Endothelial cell of umbilical vein (primary cell): ENCODE measurements at regions not wholly inside any gene's neighbourhood (a gene's known extent, or its start where the extent isn't known, plus 50 kb on each side); places are given as distances from the start of the nearest gene placed in this dataset.

ENCODE experiments used
- BruUV-seq: library from RNA; stranded (reverse); fragments of 400-500 nt; replicated peaks from 2 replicates; lab custom pipeline; 2021; lab: Mats Ljungman, UMichigan
- CTCF ChIA-PET: fragments of 300-600, 350-600 bp; sonication (Branson Sonifier 250); formaldehyde crosslinking; loops from one replicate; lab custom pipeline; 2021; ENCODE audit warnings: antibody characterized with exemption, inconsistent platforms; lab: Charles Lee
- POLR2A ChIA-PET: fragments of 300-600, 350-600 bp; sonication (Branson Sonifier 250); formaldehyde crosslinking; loops from one replicate; lab custom pipeline; 2021; ENCODE audit warnings: antibody characterized with exemption, inconsistent platforms; lab: Charles Lee
- DNase-seq: peaks from one replicate; pipeline ENCODE4 v3.0.0-alpha.2; 2011; ENCODE audit warnings: low read depth, low spot score
- FAIRE-seq: peaks from 2 replicates; lab custom pipeline; 2011; peaks lifted over from hg19 to GRCh38; lab: Jason Lieb, UNC
- H2AFZ ChIP-seq: 2 replicates; pipeline ENCODE4 v1.6.0; 2012; ENCODE audit warnings: low read depth, low read length, control low read depth, inconsistent platforms
- H3K27ac ChIP-seq: 2 replicates; pipeline ENCODE4 v1.5.1; 2011; ENCODE audit warnings: low read depth, mild to moderate bottlenecking, control low read depth, low read length, moderate library complexity; ENCODE audit not compliant: insufficient read depth
- H3K27me3 ChIP-seq, 2 experiments: 2 replicates each; pipeline versions ENCODE4 v1.6.0 to v1.6.1; 2011; ENCODE audit warnings: low read length in 2 of 2, mixed read lengths in 1 of 2; ENCODE audit not compliant: control insufficient read depth in 2 of 2, insufficient read depth in 2 of 2
- H3K36me3 ChIP-seq, 2 experiments: 2 replicates in 1 of 2; 3 replicates in 1 of 2; pipeline ENCODE4 v1.5.1; 2011; ENCODE audit warnings: low read length in 2 of 2, mild to moderate bottlenecking in 1 of 2, moderate library complexity in 1 of 2; ENCODE audit not compliant: control insufficient read depth in 2 of 2, insufficient read depth in 2 of 2; ENCODE audit errors: extremely low read depth in 1 of 2
- H3K4me1 ChIP-seq: 3 replicates; pipeline ENCODE4 v1.5.1; 2011; ENCODE audit warnings: mild to moderate bottlenecking, low read length; ENCODE audit not compliant: control insufficient read depth, insufficient read depth; ENCODE audit errors: extremely low read depth
- H3K4me2 ChIP-seq: 2 replicates; pipeline ENCODE4 v1.6.1; 2011; ENCODE audit warnings: low read length, control low read depth, mixed read lengths; ENCODE audit not compliant: insufficient read depth
- H3K4me3 ChIP-seq, 3 experiments: fragments of 200-600 bp in 1 of 3; sonication (generic), shearing (Covaris generic) in 1 of 3; replicated peaks in 1 of 3; 2 replicates each; pipeline ENCODE4 v1.5.1; 2011 to 2016; ENCODE audit warnings: control low read depth in 3 of 3, low read length in 3 of 3, mild to moderate bottlenecking in 2 of 3, inconsistent platforms in 1 of 3, low read depth in 1 of 3, moderate library complexity in 1 of 3; ENCODE audit not compliant: insufficient read depth in 1 of 3
- H3K79me2 ChIP-seq: 2 replicates; pipeline ENCODE4 v1.6.0; 2012; ENCODE audit warnings: low read length, inconsistent platforms; ENCODE audit not compliant: control insufficient read depth, insufficient read depth
- H3K9ac ChIP-seq: replicated peaks from 2 replicates; pipeline ENCODE3; 2011; ENCODE audit warnings: low read length, control low read depth; ENCODE audit not compliant: insufficient read depth; ENCODE audit errors: extremely low read depth
- H3K9me1 ChIP-seq: replicated peaks from 3 replicates; pipeline ENCODE4 v1.6.0; 2011; ENCODE audit warnings: mild to moderate bottlenecking, low read length; ENCODE audit not compliant: control insufficient read depth, insufficient read depth; ENCODE audit errors: extremely low read depth
- H3K9me3 ChIP-seq: replicated peaks from 2 replicates; pipeline ENCODE4 v1.5.1; 2012; ENCODE audit warnings: low read length, inconsistent platforms; ENCODE audit not compliant: control insufficient read depth, insufficient read depth
- H4K20me1 ChIP-seq: replicated peaks from 2 replicates; pipeline ENCODE3; 2011; ENCODE audit warnings: mild to moderate bottlenecking, low read length; ENCODE audit not compliant: control insufficient read depth, insufficient read depth; ENCODE audit errors: extremely low read depth
- CTCF ChIP-seq, 2 donors: IDR thresholded peaks; 1 replicate in 1 of 2; 2 replicates in 1 of 2; pipeline ENCODE4 v1.5.1; 2011; ENCODE audit warnings: low read length in 2 of 2, mild to moderate bottlenecking in 2 of 2, moderate library complexity in 2 of 2, control low read depth in 1 of 2, inconsistent platforms in 1 of 2, low read depth in 1 of 2; ENCODE audit not compliant: insufficient read depth in 1 of 2; ENCODE audit errors: extremely low read depth in 1 of 2
- EZH2 ChIP-seq: IDR thresholded peaks from 2 replicates; pipeline ENCODE4 v1.6.1; 2012; ENCODE audit warnings: borderline replicate concordance, low read depth, mild to moderate bottlenecking, moderate library complexity, low read length, inconsistent platforms; ENCODE audit not compliant: severe bottlenecking
- FOS ChIP-seq: IDR thresholded peaks from 2 replicates; pipeline ENCODE4 v1.6.1; 2011; ENCODE audit warnings: mild to moderate bottlenecking, low read length, moderate library complexity, borderline replicate concordance; ENCODE audit not compliant: insufficient read depth
- GATA2 ChIP-seq: IDR thresholded peaks from 2 replicates; pipeline ENCODE4 v1.7.0; 2011; ENCODE audit warnings: low read depth, mild to moderate bottlenecking, moderate library complexity, mixed read lengths, low read length; ENCODE audit not compliant: insufficient read length, insufficient read depth
- JUN ChIP-seq: IDR thresholded peaks from 2 replicates; pipeline ENCODE4 v1.6.1; 2011; ENCODE audit warnings: borderline replicate concordance, low read depth; ENCODE audit not compliant: insufficient read length, insufficient read depth
- MAX ChIP-seq: IDR thresholded peaks from 2 replicates; pipeline ENCODE4 v1.6.1; 2011; ENCODE audit not compliant: insufficient read depth, insufficient read length
- MYC ChIP-seq: IDR thresholded peaks from one replicate; pipeline ENCODE4 v1.6.1; 2011; ENCODE audit warnings: mild to moderate bottlenecking, low read depth, low read length
- POLR2A ChIP-seq: IDR thresholded peaks from 2 replicates; pipeline ENCODE4 v1.6.1; 2012; ENCODE audit warnings: low read depth, mild to moderate bottlenecking, control low read depth, low read length
- POLR2AphosphoS5 ChIP-seq: IDR thresholded peaks from 2 replicates; pipeline ENCODE4 v1.6.1; 2012; ENCODE audit warnings: low read depth, mild to moderate bottlenecking, control low read depth, low read length, moderate library complexity; ENCODE audit not compliant: insufficient read depth
- dilution Hi-C: fragments of 300-500 bp; cut with MboI; formaldehyde crosslinking; loops from one replicate; pipeline ENCODE4 v1.15.0; 2019; ENCODE audit warnings: low sequenced_read_pairs; ENCODE audit not compliant: extremely low pct_ligation_motif_present
- intact Hi-C: fragments of 100-400 bp; cut with micrococcal nuclease; formaldehyde crosslinking; loops from one replicate; pipeline ENCODE4 v1.10.0; 2022

- H3K27ac ChIP-seq = no peak overlapping the region
- intact Hi-C loops = no loop called here
- BruUV-seq = no TSS peak
Observed at GRCh38 chr13:84528408-84529070, 646.3 kb upstream of the SLITRK1 start.

More at GRCh38 chr13:84528408-84529070, 646.3 kb upstream of the SLITRK1 start:
- Histone ChIP-seq H3K4me1 (no peaks in the 10 kb centered on the region), H3K36me3 (no peaks in the 10 kb centered on the region), H3K4me3 (no peak overlapping the region), H3K79me2 (no peaks in the 10 kb centered on the region), H3K9me3 (peaks cover 4% of the 10 kb centered on the region), H3K4me2 (no peak overlapping the region), H4K20me1 (no peaks in the 10 kb centered on the region), H3K9me1 (no peaks in the 10 kb centered on the region), H3K9ac (no peak overlapping the region), H2AFZ (no peak overlapping the region), H3K27me3 (no peaks in the 10 kb centered on the region)
- dilution Hi-C loops = no loop called here
- FAIRE-seq (no peak), DNase-seq (no peak)
- ChIA-PET POLR2A (no interaction called here), CTCF (no interaction called here)
- TF ChIP-seq JUN = no peak
- TF ChIP-seq EZH2 = no peak
- no peak for TF ChIP-seq CTCF (IDR thresholded peaks at IDR 0.05; ENCODE audit: extremely low read depth in 1 of 2, insufficient read depth in 1 of 2, low read depth in 1 of 2, low read length in 2 of 2)
- no peak for TF ChIP-seq MAX
- no peak for TF ChIP-seq POLR2A
- TF ChIP-seq GATA2 = no peak
- no peak for TF ChIP-seq POLR2AphosphoS5
- no peak for TF ChIP-seq FOS
- no peak for TF ChIP-seq MYC
